ENCODE measurements at regions not wholly inside any gene's neighbourhood (a gene's known extent, or its start where the extent isn't known, plus 50 kb on each side); places are given as distances from the start of the nearest gene placed in this dataset.

DNA sequence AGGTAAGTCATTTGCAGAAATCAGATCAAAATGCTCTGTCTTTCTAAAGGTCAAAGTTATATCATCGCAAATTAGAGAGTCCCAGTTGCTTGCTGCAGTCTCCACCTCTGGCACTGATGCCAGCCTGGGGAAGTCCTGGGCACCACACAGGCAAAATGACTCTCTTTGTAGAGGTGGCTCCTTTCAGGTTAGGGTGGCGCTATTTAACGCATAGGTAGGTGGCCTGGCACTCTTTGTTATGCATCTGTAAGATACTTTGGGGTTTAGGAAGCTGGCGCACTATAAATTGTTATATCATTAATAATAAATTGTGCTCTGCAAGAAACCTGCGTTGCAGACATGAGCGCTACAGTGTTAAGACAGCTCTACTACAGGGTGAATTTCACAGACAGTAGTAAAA is 268.5 kb downstream of the ICOS start:
- H3K4me3 Mint-ChIP-seq (ENCODE audit: unreplicated experiment), result no peak overlapping the region
- H3K27ac Mint-ChIP-seq (ENCODE audit: unreplicated experiment), result no peak overlapping the region
- H3K9me3 Mint-ChIP-seq (ENCODE audit: low read depth), result no peaks in the 10 kb centered on the region
- H3K36me3 Mint-ChIP-seq (ENCODE audit: low read depth), result peaks cover 3% of the 10 kb centered on the region
- DNase-seq (ENCODE audit: low spot score), result no peak
- TF ChIP-seq, protein P1, sequence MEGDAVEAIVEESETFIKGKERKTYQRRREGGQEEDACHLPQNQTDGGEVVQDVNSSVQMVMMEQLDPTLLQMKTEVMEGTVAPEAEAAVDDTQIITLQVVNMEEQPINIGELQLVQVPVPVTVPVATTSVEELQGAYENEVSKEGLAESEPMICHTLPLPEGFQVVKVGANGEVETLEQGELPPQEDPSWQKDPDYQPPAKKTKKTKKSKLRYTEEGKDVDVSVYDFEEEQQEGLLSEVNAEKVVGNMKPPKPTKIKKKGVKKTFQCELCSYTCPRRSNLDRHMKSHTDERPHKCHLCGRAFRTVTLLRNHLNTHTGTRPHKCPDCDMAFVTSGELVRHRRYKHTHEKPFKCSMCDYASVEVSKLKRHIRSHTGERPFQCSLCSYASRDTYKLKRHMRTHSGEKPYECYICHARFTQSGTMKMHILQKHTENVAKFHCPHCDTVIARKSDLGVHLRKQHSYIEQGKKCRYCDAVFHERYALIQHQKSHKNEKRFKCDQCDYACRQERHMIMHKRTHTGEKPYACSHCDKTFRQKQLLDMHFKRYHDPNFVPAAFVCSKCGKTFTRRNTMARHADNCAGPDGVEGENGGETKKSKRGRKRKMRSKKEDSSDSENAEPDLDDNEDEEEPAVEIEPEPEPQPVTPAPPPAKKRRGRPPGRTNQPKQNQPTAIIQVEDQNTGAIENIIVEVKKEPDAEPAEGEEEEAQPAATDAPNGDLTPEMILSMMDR (IDR thresholded peaks at IDR 0.05), result no peak
- H3K27me3 Mint-ChIP-seq (ENCODE audit: low read depth), result peaks cover 26% of the 10 kb centered on the region
- H3K4me1 Mint-ChIP-seq (ENCODE audit: low read depth), result no peaks in the 10 kb centered on the region

DNA sequence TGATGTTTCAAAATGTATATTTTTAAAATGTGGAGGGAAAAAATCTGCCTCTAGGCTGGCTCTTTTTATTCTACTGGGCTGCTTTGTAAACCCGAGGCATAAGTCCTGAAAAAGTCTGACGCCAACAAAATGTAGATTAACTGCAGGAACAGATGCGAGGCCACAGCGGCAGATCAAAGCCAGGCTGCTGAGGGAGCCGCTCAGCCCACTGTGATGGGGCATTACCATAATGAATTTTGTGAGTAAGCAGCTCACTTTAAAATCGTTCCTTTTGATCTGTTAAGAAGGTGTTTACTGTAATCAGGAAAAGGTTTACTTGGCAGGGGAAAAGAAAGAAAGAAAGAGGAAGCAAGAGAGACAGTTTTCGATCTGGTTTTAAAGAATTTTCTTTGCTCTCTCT is 269.0 kb downstream of the ICOS start:
- peaks cover 3% of the 10 kb centered on the region for H3K36me3 Mint-ChIP-seq (ENCODE audit: low read depth)
- H3K4me1 Mint-ChIP-seq (ENCODE audit: low read depth), result no peaks in the 10 kb centered on the region
- no peaks in the 10 kb centered on the region for H3K9me3 Mint-ChIP-seq (ENCODE audit: low read depth)
- no peak overlapping the region for H3K27ac Mint-ChIP-seq (ENCODE audit: unreplicated experiment)
- H3K4me3 Mint-ChIP-seq (ENCODE audit: unreplicated experiment), result no peak overlapping the region
- TF ChIP-seq, protein P1 (IDR thresholded peaks at IDR 0.05), result no peak
- no peak for DNase-seq (ENCODE audit: low spot score)
- H3K27me3 Mint-ChIP-seq (ENCODE audit: low read depth), result peaks cover 26% of the 10 kb centered on the region

DNA sequence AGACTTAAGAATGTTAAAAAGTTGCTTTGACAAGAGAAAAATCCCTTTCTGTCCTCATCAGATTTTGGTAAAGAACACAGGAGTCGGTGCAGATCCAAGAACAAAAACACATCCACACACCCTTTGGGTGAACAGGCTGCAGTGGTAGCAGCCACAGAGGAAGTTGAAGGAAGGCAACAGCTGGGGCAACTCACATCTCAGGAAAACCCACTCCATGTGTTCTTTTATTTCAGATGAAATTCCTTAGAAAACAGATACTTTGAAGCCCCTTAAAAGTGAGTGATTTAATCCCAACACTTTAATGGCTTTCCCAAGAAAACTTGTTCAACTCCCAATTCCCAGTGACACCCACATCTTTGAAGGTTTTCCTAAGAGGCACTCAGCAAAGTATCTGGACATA is 271.3 kb downstream of the ICOS start:
- Mint-ChIP-seq H3K9me3 (ENCODE audit: low read depth) (no peaks in the 10 kb centered on the region), H3K27ac (ENCODE audit: unreplicated experiment) (no peak overlapping the region), H3K4me3 (ENCODE audit: unreplicated experiment) (no peak overlapping the region), H3K27me3 (ENCODE audit: low read depth) (peaks cover 22% of the 10 kb centered on the region), H3K4me1 (ENCODE audit: low read depth) (no peaks in the 10 kb centered on the region), H3K36me3 (ENCODE audit: low read depth) (peaks cover 3% of the 10 kb centered on the region)
- DNase-seq (ENCODE audit: low spot score), result no peak
- TF ChIP-seq, protein P1 (IDR thresholded peaks at IDR 0.05), result no peak

DNA sequence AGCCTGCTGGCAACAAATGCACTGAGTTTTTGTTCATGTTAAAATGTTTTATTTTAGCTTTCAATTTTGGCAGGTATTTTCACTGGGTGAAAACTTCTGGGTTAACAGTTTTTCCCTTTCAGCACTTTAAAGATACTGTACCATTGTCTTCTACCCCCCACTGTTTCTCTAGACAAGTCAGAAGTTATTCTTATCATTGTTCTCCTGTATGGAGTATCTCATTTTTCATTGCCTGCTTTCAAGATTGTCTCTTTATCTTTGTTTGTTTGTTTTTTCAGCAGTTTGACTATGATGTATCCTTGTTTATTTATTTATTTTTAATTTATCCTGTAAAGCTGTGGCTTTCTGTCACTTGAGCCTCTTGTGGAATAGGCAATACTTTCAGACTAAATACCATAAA is 277.0 kb downstream of the ICOS start:
- DNase-seq (ENCODE audit: low spot score), result no peak
- TF ChIP-seq, protein P1 (IDR thresholded peaks at IDR 0.05), result no peak
- Mint-ChIP-seq H3K4me3 (ENCODE audit: unreplicated experiment) (no peak overlapping the region), H3K27me3 (ENCODE audit: low read depth) (no peaks in the 10 kb centered on the region), H3K9me3 (ENCODE audit: low read depth) (peaks cover 33% of the 10 kb centered on the region), H3K36me3 (ENCODE audit: low read depth) (peaks cover 4% of the 10 kb centered on the region), H3K27ac (ENCODE audit: unreplicated experiment) (no peak overlapping the region), H3K4me1 (ENCODE audit: low read depth) (no peaks in the 10 kb centered on the region)

DNA sequence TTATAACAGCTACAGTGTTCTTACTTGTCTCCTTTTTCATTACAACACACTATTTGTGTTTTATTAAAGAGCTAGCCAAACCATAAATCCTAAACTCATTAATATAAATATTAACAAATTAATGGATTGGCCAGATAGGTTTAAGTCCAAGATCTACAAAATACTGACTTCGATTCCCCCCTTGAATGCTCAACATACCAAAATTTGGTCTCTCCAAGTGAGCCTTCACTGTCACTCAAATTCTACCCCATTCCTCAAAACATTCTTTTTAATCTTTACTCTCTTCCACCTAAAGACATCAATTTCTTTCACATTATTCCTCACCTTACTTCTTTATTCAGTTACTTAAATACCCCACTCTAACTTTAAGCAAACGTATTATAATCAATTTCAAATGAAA is 281.5 kb downstream of the ICOS start:
- no peak overlapping the region for H3K4me3 Mint-ChIP-seq (ENCODE audit: unreplicated experiment)
- no peaks in the 10 kb centered on the region for H3K4me1 Mint-ChIP-seq (ENCODE audit: low read depth)
- no peak overlapping the region for H3K27ac Mint-ChIP-seq (ENCODE audit: unreplicated experiment)
- H3K27me3 Mint-ChIP-seq (ENCODE audit: low read depth), result peaks cover 1% of the 10 kb centered on the region
- H3K9me3 Mint-ChIP-seq (ENCODE audit: low read depth), result peaks cover 34% of the 10 kb centered on the region
- H3K36me3 Mint-ChIP-seq (ENCODE audit: low read depth), result peaks cover 4% of the 10 kb centered on the region
- TF ChIP-seq, protein P1 (IDR thresholded peaks at IDR 0.05), result no peak
- no peak for DNase-seq (ENCODE audit: low spot score)

Data from chondrocyte (in vitro differentiated cells).